Esophagus muscularis mucosa (tissue), 4 donors: ENCODE measurements at regions not wholly inside any gene's neighbourhood (a gene's known extent, or its start where the extent isn't known, plus 50 kb on each side); places are given as distances from the start of the nearest gene placed in this dataset.

Experiments used
- DNase-seq: peaks from one replicate; pipeline ENCODE4 v3.0.0-alpha.2; 2017; ENCODE audit errors: extremely low spot score
- H3K27ac ChIP-seq, 4 donors: fragments of 200-600 bp; sonication (generic); replicated peaks in 1 of 4; 1 replicate in 3 of 4; 2 replicates in 1 of 4; pipeline ENCODE4 v1.5.1; 2016 to 2019; ENCODE audit warnings: mild to moderate bottlenecking in 1 of 4
- H3K27me3 ChIP-seq, 4 donors: fragments of 200-600 bp; sonication (generic); one replicate each; pipeline versions ENCODE4 v1.5.1 to v1.6.0; 2016 to 2019
- H3K36me3 ChIP-seq, 4 donors: fragments of 200-600 bp; sonication (generic); one replicate each; pipeline ENCODE4 v1.5.1; 2016 to 2019
- H3K4me1 ChIP-seq, 4 donors: fragments of 200-600 bp; sonication (generic); one replicate each; pipeline ENCODE4 v1.5.1; 2016 to 2019
- H3K4me3 ChIP-seq, 4 donors: fragments of 200-600 bp; sonication (generic); 1 replicate in 2 of 4; 2 replicates in 2 of 4; pipeline ENCODE4 v1.5.1; 2016 to 2019; ENCODE audit warnings: mild to moderate bottlenecking in 4 of 4, moderate library complexity in 1 of 4
- H3K9me3 ChIP-seq, 4 donors: fragments of 200-600 bp; sonication (generic); 1 replicate in 3 of 4; 2 replicates in 1 of 4; pipeline ENCODE4 v1.5.1; 2016 to 2019
- CTCF ChIP-seq, 3 experiments: fragments of 200-600 bp in 2 of 3; fragments of 450-650 bp in 1 of 3; sonication (generic) in 2 of 3; IDR thresholded peaks; one replicate each; pipeline ENCODE4 v1.5.1; 2017 to 2019; ENCODE audit warnings: antibody characterized with exemption in 3 of 3, mild to moderate bottlenecking in 2 of 3, moderate library complexity in 1 of 3
- EP300 ChIP-seq: sonication (generic); formaldehyde crosslinking; IDR thresholded peaks from one replicate; pipeline ENCODE4 v1.6.1; 2017; ENCODE audit warnings: antibody characterized with exemption
- POLR2A ChIP-seq: fragments of 450-650 bp; IDR thresholded peaks from one replicate; pipeline ENCODE4 v1.6.1; 2017; ENCODE audit warnings: antibody characterized with exemption, moderate library complexity, mild to moderate bottlenecking, low read depth
- POLR2AphosphoS5 ChIP-seq, 2 donors: sonication (generic); formaldehyde crosslinking; IDR thresholded peaks; one replicate each; pipeline ENCODE4 v1.6.1; 2017; ENCODE audit warnings: antibody characterized with exemption in 2 of 2
- WGBS: methylation state at CpG from one replicate; pipeline ENCODE4 v1.1.5; 2018; 5-methylcytosine and 5-hydroxymethylcytosine counted together
- intact Hi-C: fragments of 100-400 bp; cut with DNase I; formaldehyde crosslinking; loops from one replicate; pipeline ENCODE4 v1.15.1; 2023

- H3K9me3 ChIP-seq = no peaks in the 10 kb centered on the region
- H3K36me3 ChIP-seq = no peaks in the 10 kb centered on the region
- H3K4me3 ChIP-seq = no peak overlapping the region
- no peak for DNase-seq
- H3K4me1 ChIP-seq = peaks cover 0 to 4% (median 0%) of the 10 kb centered on the region in 4 donors
- TF ChIP-seq CTCF (IDR thresholded peaks at IDR 0.05) = no peak
- no peak for TF ChIP-seq POLR2AphosphoS5 (IDR thresholded peaks at IDR 0.05)
- no peak for TF ChIP-seq EP300
- 62% methylated on average over 4 of the region's 4 CpGs for WGBS
- no peak overlapping the region for H3K27ac ChIP-seq
- H3K27me3 ChIP-seq = no peaks in the 10 kb centered on the region
- intact Hi-C loops = no loop called here
Observed at GRCh38 chr5:120160124-120160895, 303.8 kb upstream of the PRR16 start.

- no peak for DNase-seq
- H3K36me3 ChIP-seq = no peaks in the 10 kb centered on the region
- H3K27ac ChIP-seq = no peak overlapping the region
- peaks cover 0 to 4% (median 0%) of the 10 kb centered on the region in 4 donors for H3K4me1 ChIP-seq
- intact Hi-C loops = no loop called here
- no peak overlapping the region for H3K4me3 ChIP-seq
- no peaks in the 10 kb centered on the region for H3K9me3 ChIP-seq
- H3K27me3 ChIP-seq = no peaks in the 10 kb centered on the region
- no peak for TF ChIP-seq POLR2AphosphoS5 (IDR thresholded peaks at IDR 0.05)
- no peak for TF ChIP-seq POLR2A
- TF ChIP-seq EP300 = no peak
- TF ChIP-seq CTCF (IDR thresholded peaks at IDR 0.05) = no peak
Observed at GRCh38 chr5:120162321-120162720, 301.8 kb upstream of the PRR16 start.

- DNase-seq = no peak
- Histone ChIP-seq H3K27me3 (no peaks in the 10 kb centered on the region), H3K4me3 (no peak overlapping the region), H3K4me1 (peaks cover 0 to 4% (median 0%) of the 10 kb centered on the region in 4 donors), H3K27ac (no peak overlapping the region), H3K36me3 (no peaks in the 10 kb centered on the region), H3K9me3 (no peaks in the 10 kb centered on the region)
- whole genome bisulfite sequencing = 79% methylated on average over 3 of the region's 3 CpGs
- intact Hi-C loops = no loop called here
- TF ChIP-seq POLR2A (no peak), EP300 (no peak), POLR2AphosphoS5 (IDR thresholded peaks at IDR 0.05) (no peak)
Observed at GRCh38 chr5:120164037-120164436, 300.1 kb upstream of the PRR16 start.

- Histone ChIP-seq H3K4me3 (no peak overlapping the region), H3K9me3 (no peaks in the 10 kb centered on the region), H3K36me3 (no peaks in the 10 kb centered on the region), H3K4me1 (no peaks in the 10 kb centered on the region), H3K27me3 (no peaks in the 10 kb centered on the region), H3K27ac (no peak overlapping the region)
- no peak for TF ChIP-seq POLR2A
- TF ChIP-seq POLR2AphosphoS5 (IDR thresholded peaks at IDR 0.05) = no peak
- no peak for TF ChIP-seq CTCF (IDR thresholded peaks at IDR 0.05)
- TF ChIP-seq EP300 = no peak
- 97% methylated on average over 1 of the region's 1 CpG for WGBS
- no peak for DNase-seq
- intact Hi-C loops = no loop called here
Observed at GRCh38 chr5:120164986-120165385, 299.1 kb upstream of the PRR16 start.

- intact Hi-C loops = no loop called here
- Histone ChIP-seq H3K4me1 (no peaks in the 10 kb centered on the region), H3K27ac (no peak overlapping the region), H3K9me3 (no peaks in the 10 kb centered on the region), H3K36me3 (no peaks in the 10 kb centered on the region), H3K4me3 (no peak overlapping the region), H3K27me3 (no peaks in the 10 kb centered on the region)
- TF ChIP-seq CTCF (IDR thresholded peaks at IDR 0.05) (no peak), EP300 (no peak), POLR2A (no peak)
- DNase-seq = no peak
- WGBS = 95% methylated on average over 3 of the region's 3 CpGs
Observed at GRCh38 chr5:120173125-120173524, 291.0 kb upstream of the PRR16 start.
